ENCODE measurements at regions not wholly inside any gene's neighbourhood (a gene's known extent, or its start where the extent isn't known, plus 50 kb on each side); places are given as distances from the start of the nearest gene placed in this dataset.
"Not testable (repeated sequence)": the region's sequence is repeated elsewhere in the genome, so short reads cannot be mapped to it uniquely, and the experiment has no call there.

- no peaks in the 10 kb centered on the region for H3K79me2 ChIP-seq (ENCODE audit: control insufficient read depth, low read length)
- TF ChIP-seq EZH2phosphoT487 (IDR thresholded peaks at IDR 0.05; ENCODE audit: borderline replicate concordance, low read length) (no peak), CTCF (IDR thresholded peaks at IDR 0.05; ENCODE audit: low read depth, low read length, poor library complexity, severe bottlenecking) (no peak)
- H3K9me2 ChIP-seq (replicated peaks; ENCODE audit: control insufficient read depth, low read length), result no peaks in the 10 kb centered on the region
- no peaks in the 10 kb centered on the region for H3K9me3 ChIP-seq (ENCODE audit: control insufficient read depth, insufficient read depth, low read length)
- H3K4me2 ChIP-seq (ENCODE audit: low read length), result no peak overlapping the region
- no peaks in the 10 kb centered on the region for H3F3A ChIP-seq (ENCODE audit: control insufficient read depth, insufficient read depth)
- H3K4me3 ChIP-seq (ENCODE audit: low read length), result no peak overlapping the region
- H4K20me1 ChIP-seq (ENCODE audit: control insufficient read depth, insufficient read depth, low read depth, low read length), result no peaks in the 10 kb centered on the region
- H3K27me3 ChIP-seq (ENCODE audit: control insufficient read depth, low read length), result no peaks in the 10 kb centered on the region
- H3K27ac ChIP-seq (ENCODE audit: low read depth, low read length), result no peak overlapping the region
- H3K36me3 ChIP-seq (ENCODE audit: control insufficient read depth, low read length), result no peaks in the 10 kb centered on the region
- H3K4me1 ChIP-seq (ENCODE audit: control insufficient read depth, low read length), result no peaks in the 10 kb centered on the region
Measured at GRCh38 chr2:35199298-35199697, 1156.3 kb upstream of the CRIM1 start.

DNA sequence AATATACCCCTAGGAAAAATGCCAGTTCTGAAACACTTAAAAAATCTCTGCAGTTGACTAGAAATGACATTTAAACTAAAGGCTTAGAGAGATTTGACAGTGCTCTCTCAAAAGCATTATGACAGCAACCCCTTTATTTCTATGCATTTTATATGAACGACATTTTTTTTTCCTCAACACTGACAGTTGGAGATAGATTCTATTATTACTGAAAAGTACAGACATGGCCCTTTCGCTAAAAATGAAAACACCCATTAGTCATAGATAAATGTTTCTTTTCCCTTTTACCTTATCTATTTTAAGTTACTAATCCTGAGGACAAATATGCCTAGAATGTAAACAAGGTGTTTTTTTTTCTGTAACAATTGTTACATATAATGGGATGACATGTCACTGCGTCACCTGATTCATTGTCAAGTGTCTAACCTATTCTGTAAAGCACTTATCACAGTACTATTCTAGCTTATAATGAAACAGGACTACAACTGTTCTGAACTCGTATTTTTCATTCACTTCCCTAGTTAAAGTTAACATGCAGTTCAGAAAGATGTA lies 1169.6 kb upstream of the CRIM1 start:
- no peaks in the 10 kb centered on the region for H3K4me1 ChIP-seq (ENCODE audit: control insufficient read depth, low read length)
- TF ChIP-seq CTCF (IDR thresholded peaks at IDR 0.05; ENCODE audit: low read depth, low read length, poor library complexity, severe bottlenecking), result no peak
- TF ChIP-seq EZH2phosphoT487 (IDR thresholded peaks at IDR 0.05; ENCODE audit: borderline replicate concordance, low read length), result no peak
- no peaks in the 10 kb centered on the region for H3K36me3 ChIP-seq (ENCODE audit: control insufficient read depth, low read length)

DNA sequence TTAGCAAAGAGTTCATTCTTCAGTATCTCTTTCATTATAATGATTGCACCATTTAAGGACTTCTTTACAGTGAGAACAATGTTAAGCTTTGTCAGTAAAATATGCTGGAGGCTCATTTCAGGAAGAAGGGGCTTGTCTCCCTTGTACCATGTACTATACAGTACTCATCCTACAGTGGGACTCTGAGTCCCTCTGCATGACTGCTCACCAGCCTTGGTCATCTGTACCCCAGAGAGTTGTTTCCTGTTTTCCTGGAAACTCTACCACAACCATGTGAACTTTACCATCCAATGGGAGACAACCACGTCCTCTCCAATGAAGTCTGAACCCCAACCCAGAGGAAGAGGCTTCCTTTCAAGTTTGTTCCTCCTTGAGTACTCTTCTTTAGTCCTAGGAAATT lies 1171.1 kb upstream of the CRIM1 start:
- Histone ChIP-seq H3K9me2 (replicated peaks; ENCODE audit: control insufficient read depth, low read length) (no peaks in the 10 kb centered on the region), H3K27ac (ENCODE audit: low read depth, low read length) (no peak overlapping the region), H4K20me1 (ENCODE audit: control insufficient read depth, insufficient read depth, low read depth, low read length) (no peaks in the 10 kb centered on the region), H3K4me2 (ENCODE audit: low read length) (no peak overlapping the region), H3K9me3 (ENCODE audit: control insufficient read depth, insufficient read depth, low read length) (no peaks in the 10 kb centered on the region), H3K36me3 (ENCODE audit: control insufficient read depth, low read length) (no peaks in the 10 kb centered on the region), H3K79me2 (ENCODE audit: control insufficient read depth, low read length) (no peaks in the 10 kb centered on the region), H3F3A (ENCODE audit: control insufficient read depth, insufficient read depth) (no peaks in the 10 kb centered on the region), H3K27me3 (ENCODE audit: control insufficient read depth, low read length) (no peaks in the 10 kb centered on the region), H3K4me1 (ENCODE audit: control insufficient read depth, low read length) (no peaks in the 10 kb centered on the region), H3K4me3 (ENCODE audit: low read length) (no peak overlapping the region)
- TF ChIP-seq EZH2phosphoT487 (IDR thresholded peaks at IDR 0.05; ENCODE audit: borderline replicate concordance, low read length) (no peak), CTCF (IDR thresholded peaks at IDR 0.05; ENCODE audit: low read depth, low read length, poor library complexity, severe bottlenecking) (no peak)

More for the DNA sequence above, 1169.6 kb upstream of the CRIM1 start:
- H3K27ac ChIP-seq (ENCODE audit: low read depth, low read length), result no peak overlapping the region
- H3K27me3 ChIP-seq (ENCODE audit: control insufficient read depth, low read length), result no peaks in the 10 kb centered on the region
- H3F3A ChIP-seq (ENCODE audit: control insufficient read depth, insufficient read depth), result no peaks in the 10 kb centered on the region
- no peaks in the 10 kb centered on the region for H3K79me2 ChIP-seq (ENCODE audit: control insufficient read depth, low read length)
- no peaks in the 10 kb centered on the region for H4K20me1 ChIP-seq (ENCODE audit: control insufficient read depth, insufficient read depth, low read depth, low read length)
- no peak overlapping the region for H3K4me2 ChIP-seq (ENCODE audit: low read length)
- no peaks in the 10 kb centered on the region for H3K9me3 ChIP-seq (ENCODE audit: control insufficient read depth, insufficient read depth, low read length)
- H3K4me3 ChIP-seq (ENCODE audit: low read length), result no peak overlapping the region
- no peaks in the 10 kb centered on the region for H3K9me2 ChIP-seq (replicated peaks; ENCODE audit: control insufficient read depth, low read length)

- not testable (repeated sequence) for H3K4me1 ChIP-seq (ENCODE audit: control insufficient read depth, low read length); H3K4me2 ChIP-seq (ENCODE audit: low read length); H3K79me2 ChIP-seq (ENCODE audit: control insufficient read depth, low read length); H3K27ac ChIP-seq (ENCODE audit: low read depth, low read length); H3F3A ChIP-seq (ENCODE audit: control insufficient read depth, insufficient read depth); H3K9me3 ChIP-seq (ENCODE audit: control insufficient read depth, insufficient read depth, low read length); H3K27me3 ChIP-seq (ENCODE audit: control insufficient read depth, low read length); H3K36me3 ChIP-seq (ENCODE audit: control insufficient read depth, low read length); H3K9me2 ChIP-seq (replicated peaks; ENCODE audit: control insufficient read depth, low read length); H4K20me1 ChIP-seq (ENCODE audit: control insufficient read depth, insufficient read depth, low read depth, low read length); H3K4me3 ChIP-seq (ENCODE audit: low read length)
Measured at GRCh38 chr2:35176726-35177125, 1178.9 kb upstream of the CRIM1 start.
